Panc1 (cell line): ENCODE measurements at regions not wholly inside any gene's neighbourhood (a gene's known extent, or its start where the extent isn't known, plus 50 kb on each side); places are given as distances from the start of the nearest gene placed in this dataset.

Experiments used
- ATAC-seq: fragments of 200-7000 bp; cut with Tn5 transposase; 2 replicates; pipeline ENCODE4 v1.9.1; 2020; ENCODE audit warnings: mild to moderate bottlenecking, moderate library complexity
- BruUV-seq: library from RNA; stranded (reverse); fragments of 400-500 nt; replicated peaks from 2 replicates; lab custom pipeline; 2021; lab: Mats Ljungman, UMichigan
- CTCF ChIA-PET: fragments of 300-600 bp; sonication (Branson Sonifier 250); formaldehyde crosslinking; loops from one replicate; lab custom pipeline; 2022; ENCODE audit warnings: antibody characterized with exemption; lab: Charles Lee
- POLR2A ChIA-PET: fragments of 300-600 bp; sonication (Branson Sonifier 250); formaldehyde crosslinking; loops from one replicate; lab custom pipeline; 2022; ENCODE audit warnings: antibody characterized with exemption; lab: Charles Lee
- DNase-seq: peaks from one replicate; pipeline ENCODE4 v3.0.0-alpha.2; 2010; ENCODE audit warnings: low read depth, low spot score
- H3K27ac ChIP-seq: 2 replicates; pipeline ENCODE4 v1.5.1; 2011; ENCODE audit warnings: mild to moderate bottlenecking, low read length, inconsistent platforms
- H3K27me3 ChIP-seq: fragments of 200-500 bp; sonication (Bioruptor generic); 2 replicates; pipeline ENCODE4 v1.6.0; 2014; ENCODE audit warnings: low read length, inconsistent platforms; ENCODE audit not compliant: control insufficient read depth, insufficient read depth
- H3K36me3 ChIP-seq: fragments of 200-500 bp; sonication (Bioruptor generic); 2 replicates; pipeline ENCODE4 v1.5.1; 2014; ENCODE audit warnings: inconsistent platforms, mild to moderate bottlenecking, low read length, moderate library complexity; ENCODE audit not compliant: control insufficient read depth, insufficient read depth
- H3K4me1 ChIP-seq: 2 replicates; pipeline ENCODE4 v1.5.1; 2011; ENCODE audit warnings: inconsistent platforms, mild to moderate bottlenecking, low read length, moderate library complexity; ENCODE audit not compliant: control insufficient read depth, insufficient read depth
- H3K4me3 ChIP-seq, 2 experiments: 2 replicates each; pipeline ENCODE4 v1.5.1; 2011 to 2012; ENCODE audit warnings: low read depth in 2 of 2, low read length in 2 of 2, mild to moderate bottlenecking in 2 of 2, inconsistent platforms in 1 of 2, moderate library complexity in 1 of 2
- H3K9me3 ChIP-seq: fragments of 200-500 bp; sonication (Bioruptor generic); 2 replicates; pipeline ENCODE4 v1.5.1; 2014; ENCODE audit warnings: low read depth, mild to moderate bottlenecking, inconsistent platforms, low read length, moderate library complexity; ENCODE audit not compliant: control insufficient read depth, insufficient read depth
- POLR2AphosphoS5 ChIP-seq: IDR thresholded peaks from 2 replicates; pipeline ENCODE4 v1.6.1; 2012; ENCODE audit warnings: mild to moderate bottlenecking, low read depth, low read length, moderate library complexity
- SIN3A ChIP-seq: IDR thresholded peaks from 2 replicates; pipeline ENCODE4 v1.6.1; 2012; ENCODE audit warnings: low read depth, mild to moderate bottlenecking, low read length, moderate library complexity, borderline replicate concordance; ENCODE audit not compliant: insufficient read depth
- TCF7L2 ChIP-seq: IDR thresholded peaks from 2 replicates; pipeline ENCODE4 v1.6.1; 2011; ENCODE audit warnings: mild to moderate bottlenecking, low read depth, low read length, inconsistent platforms
- in situ Hi-C: cut with HindIII; loops from 2 replicates; pipeline ENCODE4 v1.10.0; 2016; ENCODE audit warnings: low sequenced_read_pairs, low pct_unique_long_range_greater_than_20kb
- intact Hi-C: fragments of 100-400 bp; cut with micrococcal nuclease; formaldehyde crosslinking; loops from one replicate; pipeline ENCODE4 v1.10.0; 2022; ENCODE audit not compliant: unreplicated experiment
- TF ChIP-seq, protein P1 (sequence below), 2 experiments: IDR thresholded peaks; 2 replicates each; pipeline ENCODE4 v1.6.1; 2011 to 2012; ENCODE audit warnings: low read depth in 2 of 2, control low read depth in 1 of 2, low read length in 1 of 2, mild to moderate bottlenecking in 1 of 2, moderate library complexity in 1 of 2; ENCODE audit not compliant: insufficient read depth in 1 of 2
- TF ChIP-seq, protein P2 (sequence below): fragments of 450-650 bp; IDR thresholded peaks from 2 replicates; pipeline ENCODE4 v1.5.1; 2017; ENCODE audit warnings: mild to moderate bottlenecking

DNA sequence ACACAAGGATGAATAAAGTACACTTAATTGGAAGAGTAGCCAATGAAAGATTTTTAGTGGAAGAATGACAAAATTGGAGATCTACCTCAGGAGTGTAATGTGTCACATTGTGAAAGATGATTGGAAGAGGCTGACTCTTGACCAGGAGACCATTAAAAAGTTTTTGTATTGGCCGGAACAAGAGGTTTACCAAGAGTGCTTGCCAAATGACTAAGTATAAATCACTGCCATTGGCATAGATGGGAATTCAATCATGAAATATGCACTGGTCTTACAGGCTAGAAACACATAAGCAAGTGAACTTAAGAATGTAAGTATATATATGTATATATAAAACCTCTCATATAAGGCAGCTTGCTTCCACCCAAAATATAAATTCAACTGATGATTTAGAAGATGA is 58.7 kb upstream of the TFEC start:
- no peak for DNase-seq
- Histone ChIP-seq H3K36me3 (no peaks in the 10 kb centered on the region), H3K9me3 (no peaks in the 10 kb centered on the region), H3K4me3 (no peak overlapping the region), H3K27me3 (no peaks in the 10 kb centered on the region), H3K4me1 (no peaks in the 10 kb centered on the region), H3K27ac (no peak overlapping the region)
- POLR2A ChIA-PET: no interaction called here
- CTCF ChIA-PET: no interaction called here
- TF ChIP-seq, protein P1, sequence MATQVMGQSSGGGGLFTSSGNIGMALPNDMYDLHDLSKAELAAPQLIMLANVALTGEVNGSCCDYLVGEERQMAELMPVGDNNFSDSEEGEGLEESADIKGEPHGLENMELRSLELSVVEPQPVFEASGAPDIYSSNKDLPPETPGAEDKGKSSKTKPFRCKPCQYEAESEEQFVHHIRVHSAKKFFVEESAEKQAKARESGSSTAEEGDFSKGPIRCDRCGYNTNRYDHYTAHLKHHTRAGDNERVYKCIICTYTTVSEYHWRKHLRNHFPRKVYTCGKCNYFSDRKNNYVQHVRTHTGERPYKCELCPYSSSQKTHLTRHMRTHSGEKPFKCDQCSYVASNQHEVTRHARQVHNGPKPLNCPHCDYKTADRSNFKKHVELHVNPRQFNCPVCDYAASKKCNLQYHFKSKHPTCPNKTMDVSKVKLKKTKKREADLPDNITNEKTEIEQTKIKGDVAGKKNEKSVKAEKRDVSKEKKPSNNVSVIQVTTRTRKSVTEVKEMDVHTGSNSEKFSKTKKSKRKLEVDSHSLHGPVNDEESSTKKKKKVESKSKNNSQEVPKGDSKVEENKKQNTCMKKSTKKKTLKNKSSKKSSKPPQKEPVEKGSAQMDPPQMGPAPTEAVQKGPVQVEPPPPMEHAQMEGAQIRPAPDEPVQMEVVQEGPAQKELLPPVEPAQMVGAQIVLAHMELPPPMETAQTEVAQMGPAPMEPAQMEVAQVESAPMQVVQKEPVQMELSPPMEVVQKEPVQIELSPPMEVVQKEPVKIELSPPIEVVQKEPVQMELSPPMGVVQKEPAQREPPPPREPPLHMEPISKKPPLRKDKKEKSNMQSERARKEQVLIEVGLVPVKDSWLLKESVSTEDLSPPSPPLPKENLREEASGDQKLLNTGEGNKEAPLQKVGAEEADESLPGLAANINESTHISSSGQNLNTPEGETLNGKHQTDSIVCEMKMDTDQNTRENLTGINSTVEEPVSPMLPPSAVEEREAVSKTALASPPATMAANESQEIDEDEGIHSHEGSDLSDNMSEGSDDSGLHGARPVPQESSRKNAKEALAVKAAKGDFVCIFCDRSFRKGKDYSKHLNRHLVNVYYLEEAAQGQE (IDR thresholded peaks at IDR 0.05; ENCODE audit: insufficient read depth in 1 of 2, low read depth in 2 of 2, low read length in 1 of 2): no peak
- TF ChIP-seq SIN3A (no peak), POLR2AphosphoS5 (no peak), TCF7L2 (no peak)
- TF ChIP-seq, protein P2, sequence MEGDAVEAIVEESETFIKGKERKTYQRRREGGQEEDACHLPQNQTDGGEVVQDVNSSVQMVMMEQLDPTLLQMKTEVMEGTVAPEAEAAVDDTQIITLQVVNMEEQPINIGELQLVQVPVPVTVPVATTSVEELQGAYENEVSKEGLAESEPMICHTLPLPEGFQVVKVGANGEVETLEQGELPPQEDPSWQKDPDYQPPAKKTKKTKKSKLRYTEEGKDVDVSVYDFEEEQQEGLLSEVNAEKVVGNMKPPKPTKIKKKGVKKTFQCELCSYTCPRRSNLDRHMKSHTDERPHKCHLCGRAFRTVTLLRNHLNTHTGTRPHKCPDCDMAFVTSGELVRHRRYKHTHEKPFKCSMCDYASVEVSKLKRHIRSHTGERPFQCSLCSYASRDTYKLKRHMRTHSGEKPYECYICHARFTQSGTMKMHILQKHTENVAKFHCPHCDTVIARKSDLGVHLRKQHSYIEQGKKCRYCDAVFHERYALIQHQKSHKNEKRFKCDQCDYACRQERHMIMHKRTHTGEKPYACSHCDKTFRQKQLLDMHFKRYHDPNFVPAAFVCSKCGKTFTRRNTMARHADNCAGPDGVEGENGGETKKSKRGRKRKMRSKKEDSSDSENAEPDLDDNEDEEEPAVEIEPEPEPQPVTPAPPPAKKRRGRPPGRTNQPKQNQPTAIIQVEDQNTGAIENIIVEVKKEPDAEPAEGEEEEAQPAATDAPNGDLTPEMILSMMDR: no peak
- intact Hi-C loops (no loop called here), in situ Hi-C loops (no loop called here)
- no peak for ATAC-seq
- BruUV-seq: no TSS peak

DNA sequence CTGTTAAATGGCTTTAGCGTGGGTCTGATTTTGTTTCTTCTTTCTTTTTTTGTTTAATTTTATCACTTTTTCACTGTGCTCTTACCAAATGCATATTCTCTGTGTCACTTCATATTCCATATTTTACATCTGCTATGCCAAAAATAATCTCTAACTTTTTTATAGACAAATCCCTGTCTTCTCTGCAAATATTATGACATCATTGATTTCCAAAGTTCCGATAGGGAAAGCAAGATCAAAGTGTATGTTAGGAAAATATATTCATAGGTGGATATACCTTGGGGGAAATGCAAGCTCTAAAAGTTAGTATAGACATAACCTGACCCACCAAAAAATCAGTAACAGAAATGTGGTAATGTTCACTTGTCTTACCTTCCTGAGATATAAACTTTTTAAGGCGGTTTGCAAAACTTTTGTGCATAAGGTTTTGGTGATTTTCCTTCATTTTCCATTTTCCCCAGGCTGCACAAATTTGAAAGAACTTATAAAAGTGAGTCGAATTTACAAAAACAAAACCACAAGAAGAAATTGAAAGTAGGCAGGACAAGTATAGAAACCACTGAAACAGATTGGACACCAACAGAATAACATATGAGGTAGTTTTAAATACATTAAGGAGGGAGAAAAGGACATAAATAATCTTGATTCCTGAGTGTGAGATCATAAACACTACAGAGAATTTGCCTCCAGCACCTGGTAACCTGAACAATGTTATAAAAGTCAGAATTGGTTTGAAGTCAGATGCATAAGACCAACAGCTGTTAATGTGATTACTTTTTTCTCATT is 63.1 kb upstream of the TFEC start:
- POLR2A ChIA-PET: no interaction called here
- H3K36me3 ChIP-seq: no peaks in the 10 kb centered on the region
- in situ Hi-C loops (no loop called here), intact Hi-C loops (no loop called here)
- TF ChIP-seq, protein P1 (IDR thresholded peaks at IDR 0.05; ENCODE audit: insufficient read depth in 1 of 2, low read depth in 2 of 2, low read length in 1 of 2): no peak
- no peak for TF ChIP-seq SIN3A
- TF ChIP-seq, protein P2: no peak
- no peak for TF ChIP-seq POLR2AphosphoS5
- TF ChIP-seq TCF7L2: no peak
- no peak overlapping the region for H3K27ac ChIP-seq
- no peaks in the 10 kb centered on the region for H3K4me1 ChIP-seq
- no peaks in the 10 kb centered on the region for H3K27me3 ChIP-seq
- no peak overlapping the region for H3K4me3 ChIP-seq
- no peak for DNase-seq
- no TSS peak for BruUV-seq
- CTCF ChIA-PET: no interaction called here
- no peaks in the 10 kb centered on the region for H3K9me3 ChIP-seq
- ATAC-seq: no peak
